Activated T-helper 2 cell treated with anti-CD3 and anti-CD28 coated beads, Interferon-gamma antibody, Interleukin-2, Interleukin-4, amounts not matched to agents 10 μg/mL and 5 μg/mL and 100 μg/mL, durations not matched to agents 14 hours and 24 hours and 36 hours (primary cell): ENCODE measurements at regions not wholly inside any gene's neighbourhood (a gene's known extent, or its start where the extent isn't known, plus 50 kb on each side); places are given as distances from the start of the nearest gene placed in this dataset.
"Not testable (repeated sequence)": the region's sequence is repeated elsewhere in the genome, so short reads cannot be mapped to it uniquely, and the experiment has no call there.

Experiments used
- DNase-seq: peaks from one replicate; pipeline ENCODE4 v3.0.0; 2021; ENCODE audit warnings: low spot score
- H3K27ac Mint-ChIP-seq: one replicate; pipeline ENCODE4 v1.8.0; 2021; ENCODE audit warnings: mixed read lengths
- H3K27me3 Mint-ChIP-seq: one replicate; pipeline ENCODE4 v1.8.0; 2021; ENCODE audit warnings: low read depth, mixed read lengths
- H3K36me3 Mint-ChIP-seq: one replicate; pipeline ENCODE4 v1.8.0; 2021; ENCODE audit warnings: low read depth, mixed read lengths
- H3K4me1 Mint-ChIP-seq: one replicate; pipeline ENCODE4 v1.8.0; 2021; ENCODE audit warnings: low read depth, mixed read lengths
- H3K4me3 Mint-ChIP-seq: one replicate; pipeline ENCODE4 v1.8.0; 2021; ENCODE audit warnings: low read depth, mild to moderate bottlenecking, moderate library complexity, mixed read lengths
- H3K9me3 Mint-ChIP-seq: one replicate; pipeline ENCODE4 v1.8.0; 2021; ENCODE audit warnings: mixed read lengths
- intact Hi-C: fragments of 100-400 bp; cut with micrococcal nuclease; formaldehyde crosslinking; loops from one replicate; pipeline ENCODE4 v1.15.1; 2023

DNA sequence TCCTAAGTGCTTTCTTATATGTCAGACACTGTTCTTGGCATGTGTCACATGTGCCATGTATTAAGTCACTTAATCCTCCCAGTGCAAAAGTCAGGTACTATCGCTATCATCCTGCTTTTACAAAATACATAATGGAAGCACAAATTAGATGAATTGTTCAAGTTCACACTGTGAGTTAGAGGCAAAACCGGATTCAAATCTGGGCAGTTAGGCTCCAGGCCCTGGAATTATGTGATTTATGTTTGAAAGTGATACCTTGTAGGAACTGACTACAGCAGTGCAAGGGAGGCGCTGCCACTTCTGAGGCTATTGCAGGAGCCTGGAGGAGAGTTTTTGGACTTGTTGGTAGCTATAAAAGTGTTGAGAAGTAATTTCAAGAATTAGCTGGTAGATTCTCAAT lies 358.3 kb downstream of the HLX start:
- peaks cover 3% of the 10 kb centered on the region for H3K4me1 Mint-ChIP-seq
- no peak overlapping the region for H3K27ac Mint-ChIP-seq
- no peak overlapping the region for H3K4me3 Mint-ChIP-seq
- peaks cover 9% of the 10 kb centered on the region for H3K9me3 Mint-ChIP-seq
- no peak for DNase-seq
- no peaks in the 10 kb centered on the region for H3K27me3 Mint-ChIP-seq
- intact Hi-C loops = no loop called here
- no peaks in the 10 kb centered on the region for H3K36me3 Mint-ChIP-seq

DNA sequence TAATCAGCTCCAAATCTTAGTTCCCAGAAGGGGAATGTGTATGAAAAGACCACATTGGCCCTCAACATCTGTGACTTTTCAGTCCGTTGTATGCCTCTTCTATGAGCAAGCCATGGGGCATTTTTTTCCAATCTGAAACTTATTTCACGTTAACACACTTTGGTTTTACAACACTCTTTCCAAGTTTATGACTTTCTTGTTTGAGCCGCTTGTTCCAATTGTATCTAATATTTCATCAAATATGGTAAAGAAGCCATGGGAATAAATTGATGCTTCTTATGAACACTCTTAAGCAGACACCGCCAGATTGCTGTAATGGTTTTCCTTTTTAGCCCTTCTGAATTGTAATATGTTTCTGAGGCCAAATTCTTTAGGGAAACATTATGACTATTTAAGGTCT lies 359.9 kb downstream of the HLX start:
- DNase-seq = no peak
- intact Hi-C loops = no loop called here
- H3K4me1 Mint-ChIP-seq = peaks cover 3% of the 10 kb centered on the region
- no peaks in the 10 kb centered on the region for H3K27me3 Mint-ChIP-seq
- H3K9me3 Mint-ChIP-seq = peaks cover 9% of the 10 kb centered on the region
- H3K27ac Mint-ChIP-seq = no peak overlapping the region
- no peak overlapping the region for H3K4me3 Mint-ChIP-seq
- H3K36me3 Mint-ChIP-seq = no peaks in the 10 kb centered on the region

DNA sequence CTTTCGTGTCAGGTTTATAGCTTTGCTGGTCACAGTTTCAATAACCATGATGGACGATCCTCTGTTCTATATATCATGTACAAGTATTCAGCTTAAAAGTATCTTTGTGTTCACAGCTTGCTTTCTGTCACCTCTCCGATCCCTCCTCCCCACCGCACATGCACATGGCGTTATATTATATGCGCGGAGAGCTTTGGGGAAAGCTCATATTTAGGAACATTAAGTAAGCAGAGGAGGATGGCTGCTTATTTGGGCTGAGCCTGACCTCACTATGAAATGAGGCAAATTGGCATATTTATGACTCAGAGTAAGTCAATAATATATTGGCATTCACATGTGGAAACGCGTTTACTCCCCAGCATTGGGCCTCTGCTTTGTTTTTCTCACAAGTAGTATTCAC lies 360.5 kb downstream of the HLX start:
- Mint-ChIP-seq H3K27ac (no peak overlapping the region), H3K4me1 (peaks cover 3% of the 10 kb centered on the region), H3K27me3 (no peaks in the 10 kb centered on the region), H3K4me3 (no peak overlapping the region), H3K36me3 (no peaks in the 10 kb centered on the region), H3K9me3 (peaks cover 9% of the 10 kb centered on the region)
- intact Hi-C loops = no loop called here
- DNase-seq = no peak

DNA sequence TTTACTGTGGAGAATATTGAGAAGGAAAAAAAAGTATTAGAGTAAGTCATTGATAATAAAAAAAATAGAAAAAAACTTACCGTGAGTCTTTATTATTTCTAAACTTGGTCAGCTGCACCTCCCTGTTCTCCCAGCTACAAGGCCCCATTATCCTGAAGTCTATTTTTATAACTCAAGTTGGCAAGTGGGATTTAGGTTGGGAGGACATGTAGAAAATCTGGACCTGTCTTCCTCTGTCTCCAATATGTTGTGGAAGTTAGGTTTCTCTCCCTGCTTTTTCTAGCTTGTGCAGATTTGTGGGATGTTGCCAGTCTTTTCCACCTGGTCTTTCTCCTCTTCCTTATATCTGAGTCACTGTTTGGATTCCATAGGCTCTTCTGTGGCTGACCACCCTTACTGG lies 361.4 kb downstream of the HLX start:
- Mint-ChIP-seq H3K27me3 (no peaks in the 10 kb centered on the region), H3K27ac (no peak overlapping the region), H3K36me3 (no peaks in the 10 kb centered on the region), H3K9me3 (peaks cover 7% of the 10 kb centered on the region), H3K4me1 (no peaks in the 10 kb centered on the region), H3K4me3 (no peak overlapping the region)
- intact Hi-C loops = no loop called here
- no peak for DNase-seq

DNA sequence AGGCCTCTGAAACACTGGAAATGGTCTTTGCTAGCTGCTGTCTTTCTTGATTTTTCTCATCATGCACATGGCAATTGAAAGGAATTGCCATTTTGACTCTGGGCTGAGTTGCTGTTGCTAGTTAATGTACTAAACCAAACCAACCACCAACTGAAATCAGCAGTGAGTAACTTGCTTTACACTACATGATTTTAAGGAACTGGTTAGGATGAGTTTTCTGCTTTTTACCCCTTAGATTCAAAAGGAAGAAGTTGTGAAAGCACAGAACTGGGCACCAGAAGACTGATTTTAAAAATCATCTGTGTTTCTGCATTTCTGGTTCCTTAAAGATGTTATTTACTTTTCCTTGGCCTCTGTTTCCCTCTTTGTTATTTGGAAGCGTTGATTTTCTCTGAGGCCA lies 361.9 kb downstream of the HLX start:
- Mint-ChIP-seq H3K27ac (no peak overlapping the region), H3K9me3 (peaks cover 5% of the 10 kb centered on the region)
- intact Hi-C loops = no loop called here

DNA sequence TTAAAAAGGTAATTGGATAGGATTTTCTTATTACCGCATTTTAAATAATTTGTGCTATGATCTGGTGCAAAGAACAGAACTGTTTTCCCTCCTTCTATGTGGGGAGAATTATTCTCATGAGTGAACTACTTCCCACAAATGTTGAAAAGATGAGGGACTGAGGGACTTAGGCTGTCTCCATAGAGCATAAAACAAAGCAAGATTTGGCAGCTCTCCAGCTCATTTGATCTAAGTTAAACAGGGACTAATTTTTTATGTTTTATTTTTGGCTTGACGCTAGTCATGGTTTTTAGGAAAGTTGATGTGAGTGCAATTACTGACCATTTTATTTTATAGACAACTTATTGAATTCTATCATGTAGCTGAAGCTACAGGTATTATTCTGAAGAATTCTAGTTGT lies 362.3 kb downstream of the HLX start:
- H3K27ac Mint-ChIP-seq = no peak overlapping the region
- H3K4me3 Mint-ChIP-seq = no peak overlapping the region
- H3K9me3 Mint-ChIP-seq = peaks cover 5% of the 10 kb centered on the region
- no peaks in the 10 kb centered on the region for H3K27me3 Mint-ChIP-seq
- intact Hi-C loops = no loop called here
- no peak for DNase-seq
- H3K4me1 Mint-ChIP-seq = no peaks in the 10 kb centered on the region
- no peaks in the 10 kb centered on the region for H3K36me3 Mint-ChIP-seq

More for the DNA sequence above, 361.9 kb downstream of the HLX start:
- H3K36me3 Mint-ChIP-seq = no peaks in the 10 kb centered on the region
- no peak overlapping the region for H3K4me3 Mint-ChIP-seq
- H3K27me3 Mint-ChIP-seq = no peaks in the 10 kb centered on the region
- DNase-seq = no peak
- no peaks in the 10 kb centered on the region for H3K4me1 Mint-ChIP-seq

DNA sequence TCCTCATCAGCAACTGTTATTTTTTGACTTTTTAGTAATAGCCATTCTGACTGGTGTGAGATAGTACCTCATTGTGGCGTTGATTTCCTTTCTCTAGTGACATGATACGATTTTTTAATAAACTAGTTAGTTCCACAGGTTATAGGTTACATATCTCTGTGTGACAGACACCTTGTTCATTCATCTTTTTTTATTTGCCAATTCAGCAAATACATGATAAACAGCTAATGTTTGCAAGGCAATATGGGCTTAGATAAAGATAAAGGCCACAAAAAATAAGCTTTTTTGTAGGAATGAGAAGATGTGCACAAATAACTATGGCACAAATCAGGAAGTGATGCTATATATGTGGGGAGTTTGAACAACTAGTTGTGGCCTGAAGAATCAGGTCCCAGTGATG lies 366.8 kb downstream of the HLX start:
- intact Hi-C loops = no loop called here
- DNase-seq = no peak
- Mint-ChIP-seq H3K27ac (no peak overlapping the region), H3K9me3 (no peaks in the 10 kb centered on the region), H3K27me3 (no peaks in the 10 kb centered on the region), H3K4me3 (no peak overlapping the region), H3K36me3 (no peaks in the 10 kb centered on the region), H3K4me1 (no peaks in the 10 kb centered on the region)

DNA sequence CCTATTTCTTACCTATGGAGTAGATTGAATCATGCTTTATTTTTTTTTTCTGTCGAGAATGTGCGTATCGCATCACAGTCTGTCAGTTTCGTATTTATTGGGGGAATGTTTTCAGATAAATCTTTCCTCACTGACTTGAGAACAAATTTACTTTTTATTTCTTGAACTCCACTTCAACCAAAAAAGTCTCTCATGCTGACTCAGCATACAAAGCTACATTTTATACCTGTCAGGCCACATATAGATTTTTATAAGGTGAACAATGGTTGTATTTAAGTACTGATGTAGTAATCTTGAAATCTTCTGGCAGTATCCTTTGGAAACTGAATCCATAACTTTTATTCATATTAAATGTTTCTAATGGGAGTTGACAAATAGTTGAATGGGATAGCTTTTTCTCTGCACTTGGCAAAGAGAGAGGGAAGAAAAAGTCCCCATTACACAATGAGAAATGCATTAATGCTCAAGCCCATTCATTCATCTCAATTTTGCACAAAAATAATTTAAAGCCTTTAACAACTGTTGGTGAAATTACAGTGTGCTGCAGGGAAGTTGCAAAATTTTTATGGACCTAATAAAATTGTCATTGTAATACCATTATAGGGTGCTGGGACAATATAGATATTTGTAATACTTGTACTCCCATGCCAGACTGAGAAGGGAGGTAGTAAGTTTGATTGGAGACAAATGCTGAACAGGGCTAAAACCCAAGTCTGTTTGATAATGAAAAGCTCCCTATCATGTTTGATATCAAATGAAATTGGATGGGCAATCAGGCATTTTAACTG lies 367.6 kb downstream of the HLX start:
- Mint-ChIP-seq H3K4me1 (no peaks in the 10 kb centered on the region), H3K4me3 (no peak overlapping the region), H3K36me3 (no peaks in the 10 kb centered on the region), H3K27ac (no peak overlapping the region), H3K9me3 (no peaks in the 10 kb centered on the region), H3K27me3 (no peaks in the 10 kb centered on the region)
- no peak for DNase-seq
- intact Hi-C loops = no loop called here

DNA sequence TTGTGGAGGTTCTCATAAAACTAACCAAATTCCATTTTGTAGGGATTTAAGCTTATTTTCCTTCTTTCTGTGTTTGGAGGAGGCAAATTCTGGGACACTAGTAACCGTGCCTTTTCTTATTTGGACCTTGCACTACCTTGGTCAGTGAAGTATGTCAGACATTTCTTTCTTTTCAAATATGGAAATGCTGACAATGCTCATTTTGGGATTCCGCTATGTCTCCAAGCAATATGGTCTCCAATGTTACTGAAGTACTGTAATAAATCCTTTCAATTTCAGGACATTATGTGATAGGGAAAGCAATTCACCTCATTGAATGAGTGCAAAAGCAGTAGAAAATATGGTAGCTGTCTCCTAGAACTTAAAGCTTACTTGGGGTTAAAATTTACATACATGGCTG lies 372.3 kb downstream of the HLX start:
- Mint-ChIP-seq H3K27me3 (no peaks in the 10 kb centered on the region), H3K36me3 (no peaks in the 10 kb centered on the region), H3K27ac (no peak overlapping the region), H3K9me3 (no peaks in the 10 kb centered on the region), H3K4me3 (no peak overlapping the region), H3K4me1 (no peaks in the 10 kb centered on the region)
- intact Hi-C loops = no loop called here
- DNase-seq = no peak

DNA sequence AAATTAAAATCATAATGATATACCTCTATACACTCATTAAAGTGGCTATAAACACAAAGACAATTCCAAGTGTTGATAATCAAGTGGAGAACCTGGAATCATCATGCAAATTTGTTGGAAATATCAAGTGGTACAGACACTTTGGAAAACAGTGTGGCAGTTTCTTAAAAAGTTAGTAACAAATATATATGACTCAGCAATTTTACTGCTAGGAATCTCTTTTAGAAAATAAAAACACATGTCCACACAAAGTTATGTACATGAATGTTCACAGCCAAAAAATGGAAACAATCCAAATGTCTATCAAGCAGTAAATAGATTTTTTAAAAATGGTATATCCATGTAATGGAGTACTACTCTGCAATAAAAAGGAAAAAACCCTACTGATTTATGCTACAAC lies 375.6 kb downstream of the HLX start:
- no peak for DNase-seq
- H3K4me3 Mint-ChIP-seq = no peak overlapping the region
- H3K4me1 Mint-ChIP-seq = no peaks in the 10 kb centered on the region
- H3K36me3 Mint-ChIP-seq = no peaks in the 10 kb centered on the region
- no peaks in the 10 kb centered on the region for H3K27me3 Mint-ChIP-seq
- peaks cover 13% of the 10 kb centered on the region for H3K9me3 Mint-ChIP-seq
- intact Hi-C loops = no loop called here
- H3K27ac Mint-ChIP-seq = no peak overlapping the region

DNA sequence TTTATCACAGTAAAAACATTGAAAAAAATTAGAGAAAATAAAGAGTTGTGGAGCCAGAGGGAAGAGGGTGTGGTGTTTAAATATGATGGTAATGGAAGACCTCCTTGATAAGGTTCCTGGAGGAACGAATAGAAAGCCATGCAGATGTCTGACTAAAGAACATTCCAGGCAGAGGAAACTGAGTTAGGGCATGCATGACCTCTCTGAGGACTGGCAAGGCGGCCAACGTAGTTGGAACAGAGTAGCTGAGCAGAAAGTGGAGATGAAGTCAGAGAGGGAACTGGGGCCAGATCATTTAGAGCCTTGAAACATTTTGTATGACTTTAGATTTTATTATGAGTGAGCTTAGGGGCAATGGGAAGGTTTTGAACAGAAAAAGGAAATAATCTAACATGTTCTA lies 377.5 kb downstream of the HLX start:
- Mint-ChIP-seq H3K27ac (no peak overlapping the region), H3K4me1 (no peaks in the 10 kb centered on the region), H3K9me3 (peaks cover 13% of the 10 kb centered on the region), H3K4me3 (no peak overlapping the region), H3K36me3 (no peaks in the 10 kb centered on the region), H3K27me3 (no peaks in the 10 kb centered on the region)
- intact Hi-C loops = no loop called here
- no peak for DNase-seq

DNA sequence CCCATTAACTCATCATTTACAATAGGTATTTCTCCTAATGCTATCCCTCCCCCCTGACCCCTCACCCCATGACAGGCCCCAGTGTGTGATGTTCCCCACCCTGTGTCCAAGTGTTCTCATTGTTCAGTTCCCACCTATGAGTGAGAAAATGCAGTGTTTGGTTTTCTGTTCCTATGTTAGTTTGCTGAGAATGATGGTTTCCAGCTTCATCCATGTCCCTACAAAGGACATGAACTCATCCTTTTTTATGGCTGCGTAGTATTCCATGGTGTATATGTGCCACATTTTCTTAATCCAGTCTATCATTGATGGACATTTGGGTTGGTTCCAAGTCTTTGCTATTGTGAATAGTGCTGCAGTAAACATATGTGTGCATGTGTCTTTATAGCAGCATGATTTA lies 378.3 kb downstream of the HLX start:
- H3K27ac Mint-ChIP-seq, intact Hi-C loops, H3K27me3 Mint-ChIP-seq, H3K36me3 Mint-ChIP-seq, DNase-seq, H3K4me3 Mint-ChIP-seq, H3K4me1 Mint-ChIP-seq: not testable (repeated sequence)
- H3K9me3 Mint-ChIP-seq = peaks cover 13% of the 10 kb centered on the region

DNA sequence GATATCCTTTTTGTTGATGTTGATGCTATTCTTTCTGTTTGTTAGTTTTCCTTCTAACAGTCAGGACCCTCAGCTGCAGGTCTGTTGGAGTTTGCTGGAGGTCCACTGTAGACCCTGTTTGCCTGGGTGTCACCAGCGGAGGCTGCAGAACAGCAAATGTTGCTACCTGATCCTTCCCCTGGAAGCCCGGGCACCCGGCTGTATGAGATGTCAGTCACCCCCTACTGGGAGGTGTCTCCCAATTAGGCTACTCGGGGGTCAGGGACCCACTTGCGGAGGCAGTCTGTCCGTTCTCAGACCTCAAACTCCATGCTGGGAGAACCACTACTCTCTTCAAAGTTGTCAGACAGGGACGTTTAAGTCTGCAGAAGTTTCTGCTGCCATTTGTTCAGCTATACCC lies 383.4 kb downstream of the HLX start:
- H3K27me3 Mint-ChIP-seq, DNase-seq, H3K27ac Mint-ChIP-seq, H3K36me3 Mint-ChIP-seq, H3K4me3 Mint-ChIP-seq, H3K4me1 Mint-ChIP-seq: not testable (repeated sequence)
- intact Hi-C loops = loop anchor here (10.0 kb wide), 1 partner anchor 1192 kb away; no protein-coding TSS in a partner anchor
- peaks cover 13% of the 10 kb centered on the region for H3K9me3 Mint-ChIP-seq
